OCI-LY3 (cell line): ENCODE measurements at regions not wholly inside any gene's neighbourhood (a gene's known extent, or its start where the extent isn't known, plus 50 kb on each side); places are given as distances from the start of the nearest gene placed in this dataset.
"Not testable (repeated sequence)": the region's sequence is repeated elsewhere in the genome, so short reads cannot be mapped to it uniquely, and the experiment has no call there.

ENCODE experiments used
- EZH2phosphoT487 ChIP-seq: fragments of 200-600 bp; shearing (Covaris generic); IDR thresholded peaks from 2 replicates; pipeline ENCODE4 v1.6.1; 2018; ENCODE audit warnings: antibody characterized with exemption, mixed run types, low read depth
- TF ChIP-seq, protein P1 (sequence below): fragments of 200-600, 300-600 bp; sonication (generic); IDR thresholded peaks from 2 replicates; pipeline ENCODE4 v1.5.1; 2014; ENCODE audit warnings: antibody characterized with exemption, low read length, low read depth

DNA sequence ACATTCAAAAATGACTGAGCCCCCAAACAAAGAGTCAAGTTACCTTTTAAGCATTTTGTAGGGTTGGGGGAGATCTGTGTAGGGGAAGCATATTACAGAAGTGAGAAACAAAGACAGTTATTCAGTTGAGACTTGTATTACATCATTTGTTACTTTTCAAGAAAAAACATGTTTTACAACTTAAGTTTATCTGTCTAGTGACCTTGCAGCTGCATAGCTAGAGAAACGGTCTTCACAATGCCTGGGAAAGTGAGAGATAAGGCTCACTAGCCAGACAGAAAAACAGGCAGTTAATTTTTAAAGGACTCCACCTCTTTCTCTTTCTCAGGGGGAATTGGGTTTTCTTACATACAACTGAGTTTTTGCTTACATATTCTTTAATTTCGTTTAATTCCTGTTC is 105.1 kb downstream of the ALG10 start:
- TF ChIP-seq, protein P1, sequence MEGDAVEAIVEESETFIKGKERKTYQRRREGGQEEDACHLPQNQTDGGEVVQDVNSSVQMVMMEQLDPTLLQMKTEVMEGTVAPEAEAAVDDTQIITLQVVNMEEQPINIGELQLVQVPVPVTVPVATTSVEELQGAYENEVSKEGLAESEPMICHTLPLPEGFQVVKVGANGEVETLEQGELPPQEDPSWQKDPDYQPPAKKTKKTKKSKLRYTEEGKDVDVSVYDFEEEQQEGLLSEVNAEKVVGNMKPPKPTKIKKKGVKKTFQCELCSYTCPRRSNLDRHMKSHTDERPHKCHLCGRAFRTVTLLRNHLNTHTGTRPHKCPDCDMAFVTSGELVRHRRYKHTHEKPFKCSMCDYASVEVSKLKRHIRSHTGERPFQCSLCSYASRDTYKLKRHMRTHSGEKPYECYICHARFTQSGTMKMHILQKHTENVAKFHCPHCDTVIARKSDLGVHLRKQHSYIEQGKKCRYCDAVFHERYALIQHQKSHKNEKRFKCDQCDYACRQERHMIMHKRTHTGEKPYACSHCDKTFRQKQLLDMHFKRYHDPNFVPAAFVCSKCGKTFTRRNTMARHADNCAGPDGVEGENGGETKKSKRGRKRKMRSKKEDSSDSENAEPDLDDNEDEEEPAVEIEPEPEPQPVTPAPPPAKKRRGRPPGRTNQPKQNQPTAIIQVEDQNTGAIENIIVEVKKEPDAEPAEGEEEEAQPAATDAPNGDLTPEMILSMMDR: not testable (repeated sequence)
- not testable (repeated sequence) for TF ChIP-seq EZH2phosphoT487
